ENCODE measurements at regions not wholly inside any gene's neighbourhood (a gene's known extent, or its start where the extent isn't known, plus 50 kb on each side); places are given as distances from the start of the nearest gene placed in this dataset.

- Histone ChIP-seq H3K9ac (ENCODE audit: low read depth, low read length, poor library complexity, severe bottlenecking) (no peak overlapping the region), H3K27me3 (ENCODE audit: insufficient read depth, low read length, poor library complexity, severe bottlenecking) (no peaks in the 10 kb centered on the region), H3F3A (ENCODE audit: low read depth) (no peaks in the 10 kb centered on the region), H3K9me3 (ENCODE audit: insufficient read depth, low read depth, low read length) (no peaks in the 10 kb centered on the region), H3K4me1 (ENCODE audit: insufficient read depth, low read length, poor library complexity, severe bottlenecking) (no peaks in the 10 kb centered on the region), H3K4me3 (ENCODE audit: low read length, poor library complexity, severe bottlenecking) (no peak overlapping the region), H3K9me2 (replicated peaks; ENCODE audit: low read depth, low read length) (no peaks in the 10 kb centered on the region), H3K4me2 (ENCODE audit: low read depth, low read length, poor library complexity, severe bottlenecking) (no peak overlapping the region), H3K36me3 (ENCODE audit: insufficient read depth, low read length) (no peaks in the 10 kb centered on the region), H2AFZ (ENCODE audit: low read length) (no peak overlapping the region), H4K20me1 (ENCODE audit: insufficient read depth, low read length, poor library complexity, severe bottlenecking) (no peaks in the 10 kb centered on the region), H3K79me2 (ENCODE audit: insufficient read depth, low read length) (no peaks in the 10 kb centered on the region)
- no peak for TF ChIP-seq EZH2phosphoT487 (IDR thresholded peaks at IDR 0.05; ENCODE audit: borderline replicate concordance)
- TF ChIP-seq CTCF (conservative IDR thresholded peaks at IDR 0.05; ENCODE audit: low read length): no peak
Observed at GRCh38 chr17:34068571-34068970, 186.5 kb upstream of the CCL2 start.

GRCh38 chr17:34070712-34071111 is 184.4 kb upstream of the CCL2 start:
- Histone ChIP-seq H3K36me3 (ENCODE audit: insufficient read depth, low read length) (no peaks in the 10 kb centered on the region), H3K27me3 (ENCODE audit: insufficient read depth, low read length, poor library complexity, severe bottlenecking) (no peaks in the 10 kb centered on the region), H3K79me2 (ENCODE audit: insufficient read depth, low read length) (no peaks in the 10 kb centered on the region), H3K9ac (ENCODE audit: low read depth, low read length, poor library complexity, severe bottlenecking) (no peak overlapping the region), H3K4me3 (ENCODE audit: low read length, poor library complexity, severe bottlenecking) (no peak overlapping the region), H3K4me2 (ENCODE audit: low read depth, low read length, poor library complexity, severe bottlenecking) (no peak overlapping the region), H3K9me3 (ENCODE audit: insufficient read depth, low read depth, low read length) (no peaks in the 10 kb centered on the region), H4K20me1 (ENCODE audit: insufficient read depth, low read length, poor library complexity, severe bottlenecking) (no peaks in the 10 kb centered on the region), H2AFZ (ENCODE audit: low read length) (no peak overlapping the region), H3K9me2 (replicated peaks; ENCODE audit: low read depth, low read length) (no peaks in the 10 kb centered on the region), H3F3A (ENCODE audit: low read depth) (no peaks in the 10 kb centered on the region), H3K4me1 (ENCODE audit: insufficient read depth, low read length, poor library complexity, severe bottlenecking) (no peaks in the 10 kb centered on the region)
- TF ChIP-seq CTCF (conservative IDR thresholded peaks at IDR 0.05; ENCODE audit: low read length) (no peak), EZH2phosphoT487 (IDR thresholded peaks at IDR 0.05; ENCODE audit: borderline replicate concordance) (no peak)

- H3K79me2 ChIP-seq (ENCODE audit: insufficient read depth, low read length): no peaks in the 10 kb centered on the region
- H3F3A ChIP-seq (ENCODE audit: low read depth): no peaks in the 10 kb centered on the region
- no peaks in the 10 kb centered on the region for H3K4me1 ChIP-seq (ENCODE audit: insufficient read depth, low read length, poor library complexity, severe bottlenecking)
- no peak overlapping the region for H3K4me3 ChIP-seq (ENCODE audit: low read length, poor library complexity, severe bottlenecking)
- no peak overlapping the region for H3K9ac ChIP-seq (ENCODE audit: low read depth, low read length, poor library complexity, severe bottlenecking)
- no peaks in the 10 kb centered on the region for H4K20me1 ChIP-seq (ENCODE audit: insufficient read depth, low read length, poor library complexity, severe bottlenecking)
- H3K36me3 ChIP-seq (ENCODE audit: insufficient read depth, low read length): no peaks in the 10 kb centered on the region
- H3K27me3 ChIP-seq (ENCODE audit: insufficient read depth, low read length, poor library complexity, severe bottlenecking): no peaks in the 10 kb centered on the region
- H3K9me3 ChIP-seq (ENCODE audit: insufficient read depth, low read depth, low read length): no peaks in the 10 kb centered on the region
- TF ChIP-seq CTCF (conservative IDR thresholded peaks at IDR 0.05; ENCODE audit: low read length) (no peak), EZH2phosphoT487 (IDR thresholded peaks at IDR 0.05; ENCODE audit: borderline replicate concordance) (no peak)
- H3K4me2 ChIP-seq (ENCODE audit: low read depth, low read length, poor library complexity, severe bottlenecking): no peak overlapping the region
- no peak overlapping the region for H2AFZ ChIP-seq (ENCODE audit: low read length)
- no peaks in the 10 kb centered on the region for H3K9me2 ChIP-seq (replicated peaks; ENCODE audit: low read depth, low read length)
Observed at GRCh38 chr17:34071886-34072420, 183.1 kb upstream of the CCL2 start.

Data from Loucy (cell line).